Stimulated activated CD4-positive, alpha-beta T cell treated with anti-CD3 and anti-CD28 coated beads, TNF-alpha, amount 100 ng/mL, for 24 hours (primary cell): ENCODE measurements at regions not wholly inside any gene's neighbourhood (a gene's known extent, or its start where the extent isn't known, plus 50 kb on each side); places are given as distances from the start of the nearest gene placed in this dataset.

ENCODE experiments used
- DNase-seq, 3 experiments: peaks; one replicate each; pipeline ENCODE4 v3.0.0-alpha.2; 2020; ENCODE audit warnings: low read depth in 3 of 3

DNA sequence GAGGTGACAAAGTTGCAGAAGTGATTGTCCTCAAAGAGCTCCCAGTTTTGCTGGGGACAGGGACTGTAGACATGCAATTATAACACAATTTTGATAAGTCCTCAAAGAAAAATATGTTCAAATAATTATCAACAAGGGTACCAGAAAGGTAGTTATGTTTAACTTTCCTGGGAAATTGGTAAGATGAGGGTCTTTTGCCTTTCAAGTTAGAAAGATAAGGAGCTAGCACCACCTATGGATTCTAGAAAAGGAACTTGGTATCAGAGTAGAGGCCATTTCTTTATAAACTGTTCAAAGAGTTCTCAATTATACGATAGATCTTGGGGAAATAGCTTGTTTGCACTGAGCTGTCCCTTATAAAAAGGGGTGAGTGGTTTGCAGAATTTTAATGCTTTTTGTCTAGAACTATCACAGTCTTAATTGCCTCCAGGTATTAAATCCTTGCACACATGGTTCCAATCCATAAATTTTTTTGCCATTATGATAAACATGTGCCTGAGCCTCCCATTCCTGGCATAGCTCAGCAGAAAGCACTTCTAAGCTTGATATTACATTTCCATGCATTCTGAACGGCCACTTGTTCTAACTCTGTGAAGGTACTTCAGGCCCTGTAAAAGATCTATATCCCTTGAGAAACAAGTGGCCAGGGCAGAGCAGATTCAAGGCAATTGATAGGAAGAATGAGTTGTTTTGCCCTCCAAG is 247.5 kb upstream of the LRIG1 start:
- DNase-seq = no peak

DNA sequence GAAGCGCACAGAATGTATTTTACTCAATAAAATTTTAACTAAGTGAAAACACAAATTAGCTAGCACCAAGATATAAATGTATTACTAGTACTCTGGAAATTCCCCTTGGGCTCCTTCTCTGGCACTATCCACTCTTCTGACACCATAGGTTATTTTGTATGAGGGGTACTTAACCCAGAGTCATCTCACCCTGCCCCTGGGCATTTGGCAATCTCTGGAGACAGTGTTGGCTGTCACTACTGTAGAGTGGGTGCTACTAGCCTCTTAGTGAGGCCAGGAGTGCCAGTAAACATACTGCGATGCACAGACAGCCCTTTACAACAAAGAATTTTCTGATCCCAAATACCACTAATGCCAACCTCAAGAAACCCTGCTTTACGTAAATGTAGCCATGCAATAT is 246.3 kb upstream of the KBTBD8 start:
- no peak for DNase-seq

DNA sequence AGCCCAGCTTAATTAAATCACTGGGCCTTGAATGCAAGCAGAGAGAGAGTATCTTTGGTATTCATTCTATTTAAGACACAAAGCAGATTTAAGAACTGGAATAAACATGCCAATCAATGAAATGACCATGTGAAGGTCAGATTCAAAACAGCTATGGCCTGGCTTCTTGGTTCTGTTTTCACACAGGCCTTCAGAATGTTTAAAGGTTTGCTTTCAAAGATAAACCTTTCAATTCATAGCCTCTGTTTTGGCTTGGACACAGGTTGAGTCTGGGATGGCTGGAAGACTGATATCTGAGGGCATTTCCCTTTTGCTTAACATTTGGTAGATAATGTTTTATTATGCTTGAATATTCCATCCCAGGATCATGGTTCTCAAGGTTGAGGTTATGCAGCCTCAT is 244.4 kb upstream of the KBTBD8 start:
- no peak for DNase-seq

DNA sequence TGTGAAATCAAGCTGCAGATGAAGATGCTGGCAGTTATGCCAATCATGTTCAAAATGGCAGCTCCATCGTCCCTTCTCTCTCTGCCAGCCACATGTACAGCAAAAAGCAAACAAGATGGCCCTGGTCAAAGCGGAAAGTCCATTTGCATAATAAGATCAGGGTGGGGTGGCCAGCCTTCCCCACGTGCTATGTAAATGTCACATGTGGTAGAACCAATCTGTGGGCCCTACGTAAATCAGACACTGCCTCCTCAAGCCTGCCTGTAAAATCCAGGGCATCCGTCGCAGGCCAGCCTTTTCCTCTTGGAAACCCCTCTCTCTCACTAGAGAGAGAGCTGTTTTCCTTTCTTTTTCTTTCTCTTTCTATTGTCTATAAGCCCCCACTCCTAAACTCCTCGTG is 243.5 kb upstream of the KBTBD8 start:
- no peak for DNase-seq

DNA sequence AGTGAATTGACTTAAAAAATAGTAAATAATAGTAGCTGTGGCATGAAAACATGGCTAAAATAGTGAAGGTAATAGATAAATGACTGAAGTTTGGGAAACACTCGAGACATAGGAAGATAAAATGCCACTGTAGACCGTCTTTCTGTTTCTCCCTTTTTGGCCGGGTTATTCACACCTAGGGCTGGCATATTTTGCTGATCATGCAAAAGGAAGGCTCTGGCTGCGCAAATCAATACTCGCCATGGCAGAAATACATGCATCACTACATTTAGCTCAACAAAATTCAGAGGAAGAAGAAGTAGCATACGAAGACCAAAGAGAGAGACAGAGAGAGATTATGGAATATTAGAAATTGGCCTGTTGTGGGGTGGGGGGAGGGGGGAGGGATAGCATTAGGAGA is 242.2 kb upstream of the KBTBD8 start:
- DNase-seq = no peak

DNA sequence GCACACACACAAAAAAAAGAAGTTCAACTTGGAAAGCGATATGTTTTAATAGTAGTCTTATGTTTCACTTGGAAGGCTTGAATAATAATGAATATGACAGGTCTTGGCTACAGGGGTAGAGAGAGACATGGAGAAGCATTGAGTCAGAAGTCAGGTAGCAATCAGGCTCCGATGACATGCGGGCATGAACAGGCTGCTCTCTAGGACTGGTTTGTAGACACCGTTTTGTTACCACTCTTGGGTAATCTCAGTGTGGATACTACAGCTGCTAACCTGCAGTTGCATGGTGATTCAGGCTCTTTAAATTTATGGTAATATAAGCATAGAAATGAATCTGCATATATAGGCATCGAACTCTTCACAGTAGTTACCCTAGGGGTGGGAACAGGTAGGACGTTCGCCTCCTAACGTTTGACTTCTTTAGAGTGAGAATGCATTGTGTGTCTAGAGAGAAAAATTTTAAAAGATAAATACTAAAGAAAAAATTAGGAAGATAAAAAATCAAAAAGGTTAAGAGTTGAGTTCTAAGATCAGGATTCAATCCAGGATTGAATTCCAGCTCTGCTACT is 241.6 kb upstream of the KBTBD8 start:
- no peak for DNase-seq

DNA sequence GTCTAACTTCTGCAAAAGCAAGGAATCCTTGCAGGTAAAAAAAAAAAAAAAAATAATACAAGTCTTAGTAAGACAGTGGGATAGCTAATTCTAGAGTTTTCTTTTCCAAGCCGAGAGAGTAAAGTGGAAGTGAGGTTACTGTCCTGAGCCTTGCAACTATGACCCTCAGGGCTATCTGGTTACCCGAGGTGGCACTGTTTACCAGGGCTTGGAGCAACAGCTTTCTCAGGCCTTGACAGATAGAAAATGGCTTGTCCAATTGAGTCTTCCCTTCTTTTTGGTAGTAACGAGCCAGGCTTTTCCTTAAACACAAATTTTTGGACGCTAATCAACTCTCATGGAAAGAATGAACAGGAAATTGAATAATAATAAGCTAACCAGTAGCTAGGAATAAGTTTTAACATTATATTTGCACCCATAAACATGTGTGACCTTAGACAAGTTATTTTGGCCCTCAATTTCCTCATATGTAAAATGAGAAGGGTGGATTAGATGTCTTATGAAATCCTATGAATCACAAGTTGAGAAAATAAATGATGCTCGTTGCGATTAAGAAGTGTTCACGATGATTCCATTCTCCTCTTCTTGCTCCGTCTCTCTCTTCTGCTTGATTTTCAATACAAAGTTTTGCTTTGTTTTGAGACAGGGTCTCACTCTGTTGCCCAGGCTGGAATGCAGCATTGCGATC is 236.9 kb upstream of the KBTBD8 start:
- DNase-seq = no peak

DNA sequence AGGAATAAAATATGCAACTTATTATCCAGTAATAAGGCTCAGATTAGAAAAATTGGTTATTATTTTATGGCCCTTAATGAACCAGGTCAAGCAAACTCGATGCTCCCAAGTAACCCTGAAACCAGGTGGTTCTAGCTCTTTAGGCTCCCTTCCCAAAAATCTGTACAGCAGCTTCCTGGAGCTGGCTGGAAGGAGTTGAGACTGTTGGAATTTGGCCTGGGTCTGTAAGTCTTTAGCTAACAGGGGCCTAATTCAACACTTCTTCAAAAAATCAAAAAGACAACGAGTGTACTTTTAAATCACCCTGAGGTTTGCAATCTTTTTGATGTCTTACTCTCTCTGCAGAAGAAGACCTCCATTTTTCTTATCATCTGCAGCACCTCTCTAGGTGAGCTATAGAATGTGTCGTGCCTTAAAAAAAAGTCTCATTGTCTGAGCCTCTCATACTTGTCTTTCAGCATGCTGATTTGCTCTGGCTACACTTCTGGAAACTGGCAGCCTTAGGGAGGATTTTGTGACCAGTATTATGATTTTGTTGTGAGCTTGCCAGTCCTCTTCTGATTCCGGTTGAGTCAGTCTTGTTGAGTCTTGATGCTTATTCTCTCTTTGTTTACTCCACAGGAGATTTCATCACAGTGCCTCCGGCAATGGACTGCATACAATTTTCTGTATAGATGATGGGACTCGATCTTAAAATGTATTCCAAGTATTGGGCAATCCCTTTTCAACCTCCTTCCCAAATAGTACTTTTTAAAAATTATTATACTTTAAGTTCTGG is 235.0 kb upstream of the KBTBD8 start:
- DNase-seq = no peak

DNA sequence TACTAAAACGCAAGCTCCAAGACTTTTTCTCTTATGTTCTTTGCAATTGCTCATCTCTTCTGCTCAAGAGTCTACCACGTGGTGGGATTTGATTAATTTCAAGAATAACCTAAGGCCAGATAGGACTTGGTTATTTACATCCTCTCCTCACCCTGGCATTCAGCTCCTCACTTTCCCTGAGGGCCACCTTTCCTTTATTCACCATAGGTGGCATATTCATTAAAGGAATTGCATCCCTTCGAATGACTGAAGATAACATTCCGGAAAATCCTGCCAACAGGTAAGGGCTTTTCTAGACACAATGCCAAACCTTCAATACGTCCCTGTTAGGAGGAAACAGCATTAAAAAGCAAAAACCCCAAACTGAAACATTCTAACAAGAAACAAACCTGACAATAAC is 220.0 kb upstream of the KBTBD8 start:
- no peak for DNase-seq

DNA sequence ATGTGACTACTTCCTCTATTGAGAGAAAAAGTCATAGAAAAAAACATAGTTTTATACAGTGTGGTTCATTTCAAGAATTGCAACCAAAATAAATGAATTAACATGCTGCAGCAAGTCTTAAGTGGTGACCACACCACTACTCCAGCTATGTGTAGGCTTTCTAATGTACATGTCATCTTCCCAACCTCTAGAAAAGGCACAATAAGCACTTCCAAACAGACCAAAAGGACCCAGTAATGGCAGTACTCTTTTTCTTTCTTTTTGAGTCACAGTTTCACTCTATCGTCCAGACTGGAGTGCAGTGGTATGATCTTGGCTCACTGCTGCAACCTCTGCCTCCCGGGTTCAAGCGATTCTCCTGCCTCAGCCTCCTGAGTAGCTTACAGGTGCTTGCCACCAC is 219.3 kb upstream of the KBTBD8 start:
- DNase-seq = no peak

DNA sequence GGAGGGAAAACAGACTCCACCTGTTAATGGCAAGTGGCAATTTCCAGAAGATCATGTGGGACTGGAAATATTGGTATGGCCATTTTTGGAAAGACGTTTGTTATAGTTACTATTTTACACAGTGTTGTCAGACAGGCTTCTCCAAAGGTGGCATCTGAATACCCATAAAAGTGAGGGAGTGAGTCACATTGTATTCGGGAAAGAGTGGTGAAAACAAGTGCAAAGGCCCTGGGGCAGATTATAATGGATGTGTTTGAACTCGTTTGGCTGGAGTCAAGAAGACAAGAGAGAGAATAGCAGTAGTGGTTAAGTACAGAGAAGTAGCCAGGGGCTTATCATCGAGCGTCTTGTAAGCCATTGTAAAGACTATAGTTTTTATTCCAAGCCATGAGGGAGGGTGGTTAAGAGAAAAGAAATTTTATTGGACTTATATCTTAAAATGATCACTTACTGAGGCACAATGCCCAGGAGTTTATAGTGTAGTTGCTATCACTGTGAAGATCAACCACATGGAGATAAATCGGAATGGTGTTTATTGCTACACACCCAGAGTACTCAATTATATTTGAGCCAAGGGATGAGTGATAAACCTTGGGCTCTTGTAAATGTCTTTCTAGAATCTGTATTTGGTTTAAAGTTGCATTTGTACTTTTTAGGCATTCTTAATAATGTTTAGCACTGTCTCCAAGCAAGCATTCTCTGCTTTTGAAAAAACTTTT is 212.8 kb upstream of the KBTBD8 start:
- no peak for DNase-seq

DNA sequence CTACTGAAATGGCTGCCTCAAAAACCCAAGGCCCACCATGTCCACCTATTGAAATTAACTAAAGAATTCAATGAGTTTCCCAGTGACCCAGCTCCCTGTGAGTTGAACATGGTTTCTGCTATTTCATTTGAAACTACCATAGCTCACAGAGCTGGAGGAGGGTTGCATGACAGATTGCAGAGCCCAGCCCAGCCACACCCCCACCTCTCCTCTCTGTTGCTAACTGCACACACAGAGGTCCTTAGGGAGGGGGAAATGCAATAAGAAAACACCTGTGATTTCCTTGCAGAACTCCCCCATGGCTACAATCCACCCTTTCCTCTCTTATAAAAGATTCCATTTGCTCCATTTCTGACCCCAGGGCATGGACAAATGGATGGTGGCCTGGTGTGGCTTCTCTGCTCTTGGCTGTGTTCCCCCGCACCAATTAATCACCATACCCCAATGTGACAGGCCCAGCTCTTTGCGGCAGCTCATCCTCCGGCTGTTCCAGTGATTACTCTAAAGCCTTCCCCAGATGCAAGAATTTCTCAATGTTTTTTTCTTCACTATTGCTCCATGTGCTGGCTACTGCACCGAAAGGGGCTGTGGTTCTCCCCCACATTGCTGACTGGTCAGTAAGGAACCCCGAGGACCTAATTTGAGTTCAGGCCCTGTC is 208.4 kb upstream of the KBTBD8 start:
- no peak for DNase-seq

DNA sequence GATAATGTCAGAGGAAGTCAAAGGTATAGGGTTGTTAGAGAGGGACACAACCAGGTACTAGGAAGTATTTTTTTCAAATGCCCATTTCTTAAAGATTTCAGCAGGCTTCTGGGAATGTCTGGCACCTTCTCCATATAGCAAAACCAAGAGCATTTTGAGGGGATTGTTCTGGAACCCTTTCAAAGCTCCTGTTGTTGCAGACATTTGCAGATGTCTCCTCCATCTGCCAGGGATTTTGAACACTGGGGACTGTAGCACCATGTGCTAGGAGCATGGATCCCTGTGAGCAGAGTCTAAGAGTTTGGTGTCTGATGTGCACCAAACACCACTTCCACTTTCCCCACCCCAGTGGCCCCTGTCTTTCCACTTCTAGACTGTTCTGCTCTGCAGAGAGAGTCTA is 206.0 kb upstream of the KBTBD8 start:
- DNase-seq = no peak

DNA sequence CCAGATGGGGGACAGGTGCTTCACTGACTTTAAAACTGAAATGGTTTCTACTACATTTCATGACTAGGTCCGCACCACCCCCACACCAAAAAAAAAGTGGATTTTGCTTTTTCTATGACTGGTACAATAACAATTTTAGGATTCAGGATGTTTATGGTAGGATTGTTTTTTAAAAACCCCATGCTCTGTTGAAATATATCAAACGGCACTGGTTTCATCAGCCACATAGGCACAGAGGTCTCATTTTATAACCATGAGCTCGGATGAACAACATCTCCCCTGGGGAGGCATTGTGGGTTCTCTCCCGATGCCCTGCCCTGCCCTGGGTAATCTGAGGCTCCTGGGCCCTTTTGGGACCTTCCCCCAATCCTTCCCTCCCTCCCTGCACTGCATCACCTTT is 202.7 kb upstream of the KBTBD8 start:
- DNase-seq = no peak

DNA sequence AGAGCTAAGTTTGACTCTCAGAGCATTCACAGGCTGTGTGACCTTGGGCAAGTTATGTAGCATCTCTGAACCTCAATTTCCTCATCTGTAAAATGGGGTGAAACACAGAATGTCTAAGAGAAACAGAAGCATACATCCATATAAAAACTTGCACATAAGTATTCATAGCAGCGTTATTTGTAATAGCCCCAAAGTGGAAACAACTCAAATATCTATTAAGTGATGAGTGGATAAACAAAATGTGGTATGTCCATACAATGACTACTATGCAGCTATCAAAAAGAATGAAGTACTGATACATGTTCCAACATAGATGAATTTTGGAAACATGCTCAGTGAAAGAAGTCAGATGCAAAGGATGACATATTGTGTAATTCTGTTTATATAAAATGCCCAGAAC is 201.8 kb upstream of the KBTBD8 start:
- no peak for DNase-seq

DNA sequence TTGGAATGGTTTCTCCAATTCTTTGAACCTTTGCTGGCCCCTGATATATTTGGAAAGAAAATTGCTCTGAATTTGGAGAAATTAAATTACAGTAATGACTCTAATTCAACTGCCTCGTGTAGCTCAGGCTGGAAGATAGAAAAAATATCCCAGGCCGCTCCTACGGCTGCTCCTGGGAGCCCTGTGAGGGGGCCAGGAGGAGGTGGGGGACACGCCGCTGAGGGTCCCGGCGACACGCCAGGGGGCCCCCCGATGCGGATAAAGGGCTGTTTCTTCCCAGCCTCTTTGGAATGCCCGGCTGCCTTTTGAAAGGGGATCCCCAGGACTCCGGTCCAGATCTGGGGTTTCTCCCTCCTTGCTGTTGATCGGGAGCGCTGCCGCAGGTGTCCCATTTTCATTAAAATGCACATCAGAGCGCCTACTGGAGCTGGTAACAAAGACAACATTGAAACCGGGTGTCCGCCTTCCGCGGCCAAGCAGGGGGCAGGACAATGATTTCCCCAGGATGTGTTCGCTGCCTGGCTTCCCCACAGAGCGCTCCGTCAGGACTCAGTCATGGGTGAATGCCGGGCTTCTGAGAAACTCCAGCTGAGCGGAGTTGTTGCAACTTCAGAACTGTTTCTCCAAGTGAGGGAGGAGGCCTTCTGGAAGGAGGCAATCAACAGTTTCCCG is 200.1 kb upstream of the KBTBD8 start:
- DNase-seq = no peak

DNA sequence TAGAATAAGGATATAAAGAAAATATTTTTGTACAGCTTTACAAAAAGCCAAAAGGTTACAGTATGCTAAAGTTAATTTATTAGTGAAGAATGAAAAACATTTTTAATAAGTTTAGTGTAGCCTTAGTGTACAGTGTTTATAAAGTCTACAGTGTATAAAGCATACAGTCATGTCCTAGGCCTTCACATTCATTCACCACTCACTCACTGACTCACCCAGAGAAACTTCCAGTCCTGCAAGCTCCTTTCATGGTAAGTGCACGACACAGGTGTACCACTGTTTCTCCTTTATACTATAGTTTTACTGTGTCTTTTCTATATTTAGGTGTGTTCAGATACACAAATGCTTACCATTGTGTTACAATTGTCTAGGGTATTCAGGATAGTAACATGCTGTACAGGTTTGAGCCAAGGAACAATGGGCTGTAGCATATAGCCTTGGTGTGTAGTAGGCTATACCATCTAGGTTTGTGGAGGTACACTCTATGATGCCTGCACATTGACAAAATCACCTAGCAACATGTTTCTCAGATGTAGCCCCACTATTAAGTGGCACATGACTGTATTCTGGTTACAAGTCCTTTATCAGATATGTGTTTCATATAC is 197.1 kb upstream of the KBTBD8 start:
- no peak for DNase-seq

DNA sequence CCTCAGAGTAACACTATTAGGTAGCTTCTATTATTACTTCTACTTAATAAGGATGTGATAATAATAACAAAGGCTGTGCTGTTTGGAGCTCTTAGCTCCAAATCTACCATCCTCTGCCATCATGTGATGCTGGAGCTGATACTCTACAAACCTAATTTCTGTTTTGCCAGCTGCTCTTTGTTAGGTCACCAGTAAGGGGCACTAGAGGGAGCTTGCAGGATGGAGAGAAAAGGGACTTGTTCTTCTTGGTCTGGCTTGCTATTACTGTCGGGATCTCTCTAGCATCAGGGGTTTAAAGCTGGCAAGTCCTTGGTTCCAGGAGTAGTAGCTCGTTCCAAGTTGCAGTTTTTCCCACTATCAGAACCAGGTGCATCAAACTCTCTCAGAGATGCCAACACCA is 194.9 kb upstream of the KBTBD8 start:
- DNase-seq = no peak

DNA sequence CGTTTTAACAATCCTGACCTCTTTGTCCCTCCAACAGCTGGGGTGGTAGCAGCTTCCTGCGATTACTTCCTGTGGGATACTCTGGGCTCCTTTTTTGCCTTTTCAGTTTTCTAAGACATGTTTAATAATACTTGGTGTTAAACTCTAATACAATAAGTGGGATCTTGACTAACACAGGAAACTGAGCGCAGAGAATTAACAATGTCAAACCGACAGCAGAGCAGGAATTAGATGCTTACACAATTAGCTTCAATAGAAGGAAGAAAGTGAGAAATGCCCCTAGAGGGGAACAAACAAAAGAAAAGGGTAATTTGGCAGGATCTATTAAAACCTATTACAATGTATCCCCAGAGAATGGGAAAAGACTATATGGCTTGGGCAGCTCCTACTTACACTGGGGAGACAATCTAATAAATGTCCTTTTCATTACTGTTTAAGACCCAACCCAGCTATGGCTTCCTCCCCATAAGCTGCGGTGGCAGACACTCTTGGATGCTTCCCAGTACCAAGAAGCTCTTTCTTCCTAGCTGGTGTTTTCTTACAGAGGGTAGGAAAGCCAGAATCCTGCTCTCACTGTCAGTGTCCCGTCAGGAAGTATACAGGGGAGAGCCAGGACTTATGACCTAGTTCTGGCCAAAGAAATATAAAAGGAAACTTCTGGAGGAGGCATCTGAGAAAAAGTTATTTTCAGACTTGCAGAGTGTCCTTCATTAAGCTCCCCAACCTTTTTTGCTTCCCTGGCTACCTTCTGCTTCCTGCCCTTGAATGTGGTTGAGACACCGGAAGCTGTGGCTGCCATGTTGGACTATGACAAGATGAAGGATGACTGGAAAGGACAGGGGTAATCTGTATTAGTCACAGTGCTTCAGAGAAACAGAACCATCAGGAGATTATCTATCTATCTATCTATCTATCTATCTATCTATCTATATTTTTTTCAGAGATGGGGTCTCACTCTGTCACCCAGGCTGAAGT is 194.1 kb upstream of the KBTBD8 start:
- no peak for DNase-seq
